Peyer's patch (tissue), 4 donors: ENCODE measurements at regions not wholly inside any gene's neighbourhood (a gene's known extent, or its start where the extent isn't known, plus 50 kb on each side); places are given as distances from the start of the nearest gene placed in this dataset.

Source experiments
- CTCF ChIP-seq, 6 experiments: fragments of 450-650 bp in 4 of 6; fragments of 200-600 bp in 2 of 6; sonication (generic) in 1 of 6; IDR thresholded peaks; one replicate each; pipeline ENCODE4 v1.5.1; 2017 to 2019; ENCODE audit warnings: antibody characterized with exemption in 6 of 6, mild to moderate bottlenecking in 3 of 6, moderate library complexity in 1 of 6
- POLR2A ChIP-seq, 2 donors: fragments of 450-650 bp; IDR thresholded peaks; one replicate each; pipeline ENCODE4 v1.5.1; 2017; ENCODE audit warnings: antibody characterized with exemption in 2 of 2, mild to moderate bottlenecking in 2 of 2, moderate library complexity in 2 of 2

- TF ChIP-seq CTCF (IDR thresholded peaks at IDR 0.05) (no peak), POLR2A (IDR thresholded peaks at IDR 0.05) (no peak)
Measured at GRCh38 chr13:94928127-94928775, 215.9 kb upstream of the SOX21 start.
